Large intestine (tissue), 3 donors: ENCODE measurements at regions not wholly inside any gene's neighbourhood (a gene's known extent, or its start where the extent isn't known, plus 50 kb on each side); places are given as distances from the start of the nearest gene placed in this dataset.

ENCODE experiments used
- DNase-seq, 2 donors: peaks; one replicate each; pipeline versions ENCODE4 v3.0.0 to v3.0.0-alpha.2; 2013
- H3K27ac ChIP-seq: one replicate; pipeline ENCODE4 v1.5.1; 2013; ENCODE audit warnings: low read length
- H3K27me3 ChIP-seq: 2 replicates; pipeline ENCODE4 v1.6.1; 2013; ENCODE audit warnings: low read length; ENCODE audit not compliant: control insufficient read depth, insufficient read depth
- H3K36me3 ChIP-seq: 2 replicates; pipeline ENCODE4 v1.6.1; 2013; ENCODE audit warnings: low read length; ENCODE audit not compliant: control insufficient read depth, insufficient read depth
- H3K4me1 ChIP-seq: one replicate; pipeline ENCODE4 v1.6.1; 2013; ENCODE audit warnings: low read length; ENCODE audit not compliant: control insufficient read depth, insufficient read depth
- H3K4me3 ChIP-seq: one replicate; pipeline ENCODE4 v1.5.1; 2013; ENCODE audit warnings: low read length
- H3K9me3 ChIP-seq: one replicate; pipeline ENCODE4 v1.6.1; 2013; ENCODE audit warnings: mild to moderate bottlenecking, low read depth, low read length, moderate library complexity; ENCODE audit not compliant: control insufficient read depth
- WGBS: methylation state at CpG from one replicate; pipeline ENCODE4 v1.1.5; 2013; ENCODE audit warnings: low lambda C conversion rate; ENCODE audit not compliant: insufficient coverage; 5-methylcytosine and 5-hydroxymethylcytosine counted together

DNA sequence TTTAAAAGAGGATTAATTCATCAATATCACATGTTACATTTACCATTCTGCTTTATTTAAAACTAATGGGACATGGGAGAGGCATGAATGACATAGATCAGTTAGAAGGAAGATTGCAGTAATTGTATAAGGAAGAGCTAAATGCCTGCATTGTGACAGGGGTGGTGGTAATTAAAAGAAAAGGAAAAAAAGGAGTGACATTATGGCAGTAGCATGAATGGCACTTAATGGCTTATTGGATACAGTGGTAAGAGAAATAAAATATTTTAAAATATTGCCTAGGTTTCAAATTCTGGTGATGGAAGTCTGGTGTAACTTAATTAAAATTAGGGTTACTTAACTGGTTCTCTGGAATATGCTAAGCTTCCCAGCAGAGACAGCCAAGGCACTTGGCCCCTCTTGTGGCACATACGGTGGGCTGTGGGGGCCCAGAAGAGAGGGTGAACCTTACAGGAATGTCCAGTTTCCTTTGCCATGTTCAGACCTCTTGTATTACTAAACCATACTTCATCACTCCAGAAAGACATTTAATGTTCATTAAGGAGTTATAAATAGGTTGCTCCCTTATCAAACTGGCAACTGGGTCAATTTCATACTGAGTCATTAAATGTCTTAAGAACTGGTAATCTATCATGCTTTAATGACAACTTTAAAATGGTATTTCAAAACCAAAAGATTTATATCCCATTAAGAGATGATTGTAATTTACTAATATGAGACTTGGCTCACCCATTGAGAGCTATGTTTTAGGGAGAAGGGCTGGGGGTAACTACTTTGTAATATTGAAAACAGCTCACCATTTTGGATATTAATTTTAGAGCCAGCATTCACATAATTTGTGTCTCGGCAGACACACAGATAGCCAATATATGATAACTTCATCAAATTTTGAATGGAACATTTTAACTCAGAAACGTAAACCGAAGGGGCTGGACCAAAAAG, 798.9 kb upstream of the PIK3C3 start:
- 100% methylated on average over 3 of the region's 4 CpGs for WGBS
- Histone ChIP-seq H3K36me3 (no peaks in the 10 kb centered on the region), H3K9me3 (no peaks in the 10 kb centered on the region)

DNA sequence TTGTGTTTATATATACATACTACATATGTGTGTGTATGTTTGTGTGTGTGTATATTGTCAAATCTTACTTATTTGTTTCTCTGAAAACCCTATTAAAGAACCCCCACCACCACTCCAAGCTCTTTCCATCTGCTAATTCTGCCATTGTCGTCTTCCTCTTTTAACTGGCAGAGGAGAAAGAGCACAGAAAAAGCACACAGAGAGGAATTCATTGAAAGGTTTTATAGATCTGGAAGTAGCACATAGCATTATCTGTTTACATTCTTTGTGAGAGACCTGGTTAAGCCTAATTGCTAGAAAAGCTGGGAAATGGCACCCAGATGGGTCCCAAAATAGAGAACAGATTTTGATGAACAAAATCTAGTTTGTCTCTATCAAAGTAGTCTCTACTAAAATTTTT, 800.0 kb upstream of the PIK3C3 start:
- Histone ChIP-seq H3K27ac (no peak overlapping the region), H3K4me3 (no peak overlapping the region), H3K36me3 (no peaks in the 10 kb centered on the region), H3K4me1 (no peaks in the 10 kb centered on the region), H3K9me3 (no peaks in the 10 kb centered on the region), H3K27me3 (no peaks in the 10 kb centered on the region)
- WGBS, result 80% methylated on average over 1 of the region's 1 CpG
- DNase-seq, result no peak

More for the DNA sequence above, 798.9 kb upstream of the PIK3C3 start:
- no peak for DNase-seq
- H3K4me3 ChIP-seq, result no peak overlapping the region
- H3K27ac ChIP-seq, result no peak overlapping the region
- no peaks in the 10 kb centered on the region for H3K27me3 ChIP-seq
- H3K4me1 ChIP-seq, result no peaks in the 10 kb centered on the region

- H3K27me3 ChIP-seq, result no peaks in the 10 kb centered on the region
- no peak overlapping the region for H3K27ac ChIP-seq
- H3K4me1 ChIP-seq, result no peaks in the 10 kb centered on the region
- 90% methylated on average over 1 of the region's 2 CpGs for WGBS
- no peaks in the 10 kb centered on the region for H3K36me3 ChIP-seq
- H3K9me3 ChIP-seq, result no peaks in the 10 kb centered on the region
- no peak overlapping the region for H3K4me3 ChIP-seq
- DNase-seq, result no peak
These were observed 801.2 kb upstream of the PIK3C3 start for GRCh38 chr18:41153871-41154270.

GRCh38 chr18:41150316-41150715, 804.7 kb upstream of the PIK3C3 start:
- Histone ChIP-seq H3K9me3 (no peaks in the 10 kb centered on the region), H3K36me3 (no peaks in the 10 kb centered on the region), H3K4me3 (no peak overlapping the region), H3K27ac (no peak overlapping the region), H3K27me3 (no peaks in the 10 kb centered on the region), H3K4me1 (no peaks in the 10 kb centered on the region)
- DNase-seq, result peak; percentile 6 to 22
- WGBS, result no CpG with 5 or more reads among the region's 2 CpGs

- DNase-seq, result no peak
- Histone ChIP-seq H3K36me3 (no peaks in the 10 kb centered on the region), H3K4me1 (no peaks in the 10 kb centered on the region)
These were observed 808.7 kb upstream of the PIK3C3 start for GRCh38 chr18:41146301-41146700.

GRCh38 chr18:41145516-41145915, 809.5 kb upstream of the PIK3C3 start:
- H3K27me3 ChIP-seq, result no peaks in the 10 kb centered on the region
- H3K36me3 ChIP-seq, result no peaks in the 10 kb centered on the region
- no peak for DNase-seq
- H3K4me1 ChIP-seq, result no peaks in the 10 kb centered on the region
- H3K27ac ChIP-seq, result no peak overlapping the region
- no peak overlapping the region for H3K4me3 ChIP-seq
- H3K9me3 ChIP-seq, result no peaks in the 10 kb centered on the region

More at GRCh38 chr18:41146301-41146700, 808.7 kb upstream of the PIK3C3 start:
- Histone ChIP-seq H3K27ac (no peak overlapping the region), H3K9me3 (no peaks in the 10 kb centered on the region), H3K27me3 (no peaks in the 10 kb centered on the region), H3K4me3 (no peak overlapping the region)
- no CpG with 5 or more reads among the region's 1 CpG for WGBS

GRCh38 chr18:41144441-41144840, 810.6 kb upstream of the PIK3C3 start:
- WGBS, result 100% methylated on average over 1 of the region's 1 CpG
- H3K27me3 ChIP-seq, result no peaks in the 10 kb centered on the region
- no peaks in the 10 kb centered on the region for H3K4me1 ChIP-seq
- H3K27ac ChIP-seq, result no peak overlapping the region
- DNase-seq, result no peak
- no peaks in the 10 kb centered on the region for H3K36me3 ChIP-seq
- H3K9me3 ChIP-seq, result no peaks in the 10 kb centered on the region
- H3K4me3 ChIP-seq, result no peak overlapping the region

DNA sequence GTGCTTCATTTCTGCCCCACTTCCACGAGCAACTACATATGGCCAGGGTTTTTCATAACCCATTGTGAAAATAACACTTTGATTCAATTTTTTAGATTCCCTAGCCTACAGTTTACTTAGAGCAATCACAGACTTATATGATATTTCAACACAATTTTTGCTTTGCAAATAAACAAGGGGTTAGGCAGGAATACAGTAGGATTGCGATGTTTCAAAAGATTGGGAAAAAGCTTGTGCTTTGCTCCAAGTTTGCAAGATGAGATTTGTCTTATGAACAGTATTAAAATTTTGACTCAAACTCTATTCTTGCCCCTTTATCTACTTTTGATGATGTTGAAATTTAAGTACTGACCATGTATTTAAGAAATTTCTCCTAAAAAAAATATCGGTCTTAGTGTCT, 814.5 kb upstream of the PIK3C3 start:
- no peak for DNase-seq
- Histone ChIP-seq H3K4me3 (no peak overlapping the region), H3K27me3 (no peaks in the 10 kb centered on the region), H3K27ac (no peak overlapping the region), H3K36me3 (no peaks in the 10 kb centered on the region), H3K9me3 (no peaks in the 10 kb centered on the region), H3K4me1 (no peaks in the 10 kb centered on the region)
- 80% methylated on average over 2 of the region's 3 CpGs for WGBS

DNA sequence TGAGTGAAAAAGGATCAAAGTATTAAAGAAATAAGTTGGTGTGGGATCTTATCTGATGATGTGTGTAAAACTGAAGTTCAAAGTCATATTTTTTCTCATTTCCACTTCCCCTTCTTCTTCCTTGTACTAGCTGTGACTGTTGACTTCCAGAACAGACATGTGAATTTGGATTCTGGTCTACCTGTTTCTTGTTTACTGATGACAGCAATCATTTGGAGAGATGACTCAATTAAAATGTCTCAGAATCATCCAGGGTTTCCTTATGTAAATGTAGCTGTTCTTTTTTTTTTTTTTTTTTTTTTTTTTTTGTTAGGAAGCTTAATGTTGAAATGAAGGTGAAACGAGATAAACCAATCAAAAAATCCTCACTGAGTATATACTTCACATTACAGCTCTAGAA, 819.9 kb upstream of the PIK3C3 start:
- no CpG with 5 or more reads among the region's 1 CpG for WGBS

GRCh38 chr18:41134426-41134825, 820.6 kb upstream of the PIK3C3 start:
- no peak overlapping the region for H3K4me3 ChIP-seq
- H3K36me3 ChIP-seq, result no peaks in the 10 kb centered on the region
- H3K9me3 ChIP-seq, result no peaks in the 10 kb centered on the region
- no peaks in the 10 kb centered on the region for H3K27me3 ChIP-seq
- H3K4me1 ChIP-seq, result no peaks in the 10 kb centered on the region
- no peak overlapping the region for H3K27ac ChIP-seq
- DNase-seq, result no peak
- WGBS, result 11% methylated on average over 3 of the region's 4 CpGs

More for the DNA sequence above, 819.9 kb upstream of the PIK3C3 start:
- H3K36me3 ChIP-seq, result no peaks in the 10 kb centered on the region
- H3K4me3 ChIP-seq, result no peak overlapping the region
- no peaks in the 10 kb centered on the region for H3K4me1 ChIP-seq
- no peaks in the 10 kb centered on the region for H3K9me3 ChIP-seq
- no peak for DNase-seq
- H3K27ac ChIP-seq, result no peak overlapping the region
- H3K27me3 ChIP-seq, result no peaks in the 10 kb centered on the region

GRCh38 chr18:41131050-41131449, 824.0 kb upstream of the PIK3C3 start:
- 60% methylated on average over 1 of the region's 2 CpGs for WGBS
- Histone ChIP-seq H3K4me1 (no peaks in the 10 kb centered on the region), H3K36me3 (no peaks in the 10 kb centered on the region), H3K27me3 (no peaks in the 10 kb centered on the region), H3K9me3 (no peaks in the 10 kb centered on the region), H3K4me3 (no peak overlapping the region), H3K27ac (no peak overlapping the region)
- no peak for DNase-seq
